Stomach (tissue), 4 donors: ENCODE measurements at regions not wholly inside any gene's neighbourhood (a gene's known extent, or its start where the extent isn't known, plus 50 kb on each side); places are given as distances from the start of the nearest gene placed in this dataset.

Experiments
- EP300 ChIP-seq: sonication (generic); formaldehyde crosslinking; IDR thresholded peaks from one replicate; pipeline ENCODE4 v1.6.1; 2017; ENCODE audit warnings: antibody characterized with exemption
- POLR2A ChIP-seq, 4 donors: fragments of 450-650 bp; IDR thresholded peaks; one replicate each; pipeline ENCODE4 v1.6.1; 2016; ENCODE audit warnings: antibody characterized with exemption in 4 of 4, control low read depth in 2 of 4, mild to moderate bottlenecking in 1 of 4, moderate library complexity in 1 of 4
- POLR2AphosphoS5 ChIP-seq, 3 donors: sonication (generic); formaldehyde crosslinking; IDR thresholded peaks; one replicate each; pipeline ENCODE4 v1.6.1; 2016; ENCODE audit warnings: antibody characterized with exemption in 3 of 3
- TF ChIP-seq, protein P1 (sequence below), 7 experiments: fragments of 450-650 bp in 4 of 7; fragments of 200-600 bp in 3 of 7; sonication (generic) in 3 of 7; IDR thresholded peaks; one replicate each; pipeline ENCODE4 v1.5.1; 2016 to 2019; ENCODE audit warnings: antibody characterized with exemption in 7 of 7, control low read depth in 2 of 7, mild to moderate bottlenecking in 1 of 7

- TF ChIP-seq, protein P1, sequence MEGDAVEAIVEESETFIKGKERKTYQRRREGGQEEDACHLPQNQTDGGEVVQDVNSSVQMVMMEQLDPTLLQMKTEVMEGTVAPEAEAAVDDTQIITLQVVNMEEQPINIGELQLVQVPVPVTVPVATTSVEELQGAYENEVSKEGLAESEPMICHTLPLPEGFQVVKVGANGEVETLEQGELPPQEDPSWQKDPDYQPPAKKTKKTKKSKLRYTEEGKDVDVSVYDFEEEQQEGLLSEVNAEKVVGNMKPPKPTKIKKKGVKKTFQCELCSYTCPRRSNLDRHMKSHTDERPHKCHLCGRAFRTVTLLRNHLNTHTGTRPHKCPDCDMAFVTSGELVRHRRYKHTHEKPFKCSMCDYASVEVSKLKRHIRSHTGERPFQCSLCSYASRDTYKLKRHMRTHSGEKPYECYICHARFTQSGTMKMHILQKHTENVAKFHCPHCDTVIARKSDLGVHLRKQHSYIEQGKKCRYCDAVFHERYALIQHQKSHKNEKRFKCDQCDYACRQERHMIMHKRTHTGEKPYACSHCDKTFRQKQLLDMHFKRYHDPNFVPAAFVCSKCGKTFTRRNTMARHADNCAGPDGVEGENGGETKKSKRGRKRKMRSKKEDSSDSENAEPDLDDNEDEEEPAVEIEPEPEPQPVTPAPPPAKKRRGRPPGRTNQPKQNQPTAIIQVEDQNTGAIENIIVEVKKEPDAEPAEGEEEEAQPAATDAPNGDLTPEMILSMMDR (IDR thresholded peaks at IDR 0.05) = no peak
- TF ChIP-seq POLR2A (IDR thresholded peaks at IDR 0.05) = no peak
- TF ChIP-seq POLR2AphosphoS5 (IDR thresholded peaks at IDR 0.05) = no peak
- TF ChIP-seq EP300 = no peak
Observed at GRCh38 chr17:34823023-34823422, 138.2 kb downstream of the CCT6B start.
